ENCODE measurements at regions not wholly inside any gene's neighbourhood (a gene's known extent, or its start where the extent isn't known, plus 50 kb on each side); places are given as distances from the start of the nearest gene placed in this dataset.

DNA sequence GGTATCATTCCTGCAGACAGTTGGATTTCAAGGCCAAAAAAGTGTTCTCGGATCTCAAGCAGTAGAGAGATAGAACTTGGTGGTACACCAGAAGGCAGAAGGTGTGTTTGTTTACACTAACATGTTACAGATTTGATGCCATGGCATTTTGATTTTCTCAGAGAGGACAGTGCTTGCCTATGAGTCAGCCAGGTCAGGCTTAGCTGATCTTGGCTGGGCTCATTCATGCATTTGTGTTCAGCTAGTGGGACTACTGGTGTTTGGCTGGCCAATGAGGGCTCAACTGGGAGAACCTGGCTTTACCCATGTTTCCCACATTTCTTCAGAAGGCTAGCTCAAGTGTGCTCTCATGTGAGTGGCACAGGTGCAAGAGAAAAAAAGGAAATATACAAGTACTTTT lies 162.0 kb downstream of the C1D start:
- no peak overlapping the region for H3K4me3 ChIP-seq (replicated peaks in 1 of 3; ENCODE audit: insufficient read depth in 1 of 3, low read depth in 1 of 3, low read length in 3 of 3)
- H3K9ac ChIP-seq (replicated peaks; ENCODE audit: extremely low read depth, insufficient read depth, low read length), result no peak overlapping the region
- no peak overlapping the region for H2AFZ ChIP-seq (ENCODE audit: low read depth, low read length)
- H3K4me1 ChIP-seq (ENCODE audit: control insufficient read depth, extremely low read depth, insufficient read depth, low read length), result no peaks in the 10 kb centered on the region
- dilution Hi-C loops (cut with MboI; ENCODE audit: extremely low pct_ligation_motif_present, low sequenced_read_pairs) (no loop called here), intact Hi-C loops (cut with micrococcal nuclease) (no loop called here)
- no peaks in the 10 kb centered on the region for H3K79me2 ChIP-seq (ENCODE audit: control insufficient read depth, insufficient read depth, low read length)
- H3K27ac ChIP-seq (ENCODE audit: insufficient read depth, low read depth, low read length), result no peak overlapping the region
- DNase-seq (ENCODE audit: low read depth, low spot score), result no peak
- no peaks in the 10 kb centered on the region for H3K27me3 ChIP-seq (ENCODE audit: control insufficient read depth in 2 of 2, insufficient read depth in 2 of 2, low read length in 2 of 2)
- H3K4me2 ChIP-seq (ENCODE audit: insufficient read depth, low read length), result no peak overlapping the region
- TF ChIP-seq GATA2 (IDR thresholded peaks at IDR 0.05; ENCODE audit: insufficient read depth, insufficient read length, low read depth, low read length), result no peak
- no peak for TF ChIP-seq JUN (IDR thresholded peaks at IDR 0.05; ENCODE audit: borderline replicate concordance, insufficient read depth, insufficient read length, low read depth)
- no peak for TF ChIP-seq EZH2 (IDR thresholded peaks at IDR 0.05; ENCODE audit: borderline replicate concordance, low read depth, low read length, severe bottlenecking)
- TF ChIP-seq POLR2A (IDR thresholded peaks at IDR 0.05; ENCODE audit: low read depth, low read length), result no peak
- TF ChIP-seq POLR2AphosphoS5 (IDR thresholded peaks at IDR 0.05; ENCODE audit: insufficient read depth, low read depth, low read length), result no peak
- TF ChIP-seq, protein P1, sequence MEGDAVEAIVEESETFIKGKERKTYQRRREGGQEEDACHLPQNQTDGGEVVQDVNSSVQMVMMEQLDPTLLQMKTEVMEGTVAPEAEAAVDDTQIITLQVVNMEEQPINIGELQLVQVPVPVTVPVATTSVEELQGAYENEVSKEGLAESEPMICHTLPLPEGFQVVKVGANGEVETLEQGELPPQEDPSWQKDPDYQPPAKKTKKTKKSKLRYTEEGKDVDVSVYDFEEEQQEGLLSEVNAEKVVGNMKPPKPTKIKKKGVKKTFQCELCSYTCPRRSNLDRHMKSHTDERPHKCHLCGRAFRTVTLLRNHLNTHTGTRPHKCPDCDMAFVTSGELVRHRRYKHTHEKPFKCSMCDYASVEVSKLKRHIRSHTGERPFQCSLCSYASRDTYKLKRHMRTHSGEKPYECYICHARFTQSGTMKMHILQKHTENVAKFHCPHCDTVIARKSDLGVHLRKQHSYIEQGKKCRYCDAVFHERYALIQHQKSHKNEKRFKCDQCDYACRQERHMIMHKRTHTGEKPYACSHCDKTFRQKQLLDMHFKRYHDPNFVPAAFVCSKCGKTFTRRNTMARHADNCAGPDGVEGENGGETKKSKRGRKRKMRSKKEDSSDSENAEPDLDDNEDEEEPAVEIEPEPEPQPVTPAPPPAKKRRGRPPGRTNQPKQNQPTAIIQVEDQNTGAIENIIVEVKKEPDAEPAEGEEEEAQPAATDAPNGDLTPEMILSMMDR (IDR thresholded peaks at IDR 0.05; ENCODE audit: extremely low read depth in 1 of 2, insufficient read depth in 1 of 2, low read depth in 1 of 2, low read length in 2 of 2), result no peak
- ChIA-PET POLR2A (no interaction called here), CTCF (no interaction called here)
- H3K9me1 ChIP-seq (replicated peaks; ENCODE audit: control insufficient read depth, extremely low read depth, insufficient read depth, low read length), result no peaks in the 10 kb centered on the region
- FAIRE-seq, result no peak
- no peaks in the 10 kb centered on the region for H4K20me1 ChIP-seq (replicated peaks; ENCODE audit: control insufficient read depth, extremely low read depth, insufficient read depth, low read length)
- no peaks in the 10 kb centered on the region for H3K9me3 ChIP-seq (replicated peaks; ENCODE audit: control insufficient read depth, insufficient read depth, low read length)
- H3K36me3 ChIP-seq (ENCODE audit: control insufficient read depth in 2 of 2, extremely low read depth in 1 of 2, insufficient read depth in 2 of 2, low read length in 2 of 2), result no peaks in the 10 kb centered on the region
- no TSS peak for BruUV-seq (replicated peaks)

DNA sequence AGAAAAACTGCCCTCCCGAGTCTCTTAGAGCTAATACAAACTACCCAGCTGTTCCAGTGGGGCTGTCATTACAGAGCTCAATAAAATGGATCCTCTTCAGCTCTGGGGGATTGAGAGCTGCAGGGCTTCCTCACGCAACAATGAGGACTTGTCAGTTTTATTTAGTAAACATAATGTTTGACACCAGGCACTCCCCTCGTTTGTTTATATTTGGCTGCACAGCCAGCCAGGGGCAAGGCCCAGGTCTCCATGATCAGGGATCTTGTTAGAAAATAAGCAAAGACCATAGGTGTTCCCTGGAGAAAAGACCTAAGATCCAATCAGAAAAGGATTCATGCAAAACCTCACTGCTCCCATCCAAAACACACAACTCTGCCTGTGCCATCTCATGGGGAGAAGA lies 158.2 kb downstream of the C1D start:
- Histone ChIP-seq H3K9ac (replicated peaks; ENCODE audit: extremely low read depth, insufficient read depth, low read length) (no peak overlapping the region), H3K27ac (ENCODE audit: insufficient read depth, low read depth, low read length) (no peak overlapping the region), H4K20me1 (replicated peaks; ENCODE audit: control insufficient read depth, extremely low read depth, insufficient read depth, low read length) (no peaks in the 10 kb centered on the region), H3K4me2 (ENCODE audit: insufficient read depth, low read length) (no peak overlapping the region), H3K4me3 (replicated peaks in 1 of 3; ENCODE audit: insufficient read depth in 1 of 3, low read depth in 1 of 3, low read length in 3 of 3) (no peak overlapping the region), H3K27me3 (ENCODE audit: control insufficient read depth in 2 of 2, insufficient read depth in 2 of 2, low read length in 2 of 2) (no peaks in the 10 kb centered on the region), H3K36me3 (ENCODE audit: control insufficient read depth in 2 of 2, extremely low read depth in 1 of 2, insufficient read depth in 2 of 2, low read length in 2 of 2) (no peaks in the 10 kb centered on the region), H3K9me3 (replicated peaks; ENCODE audit: control insufficient read depth, insufficient read depth, low read length) (no peaks in the 10 kb centered on the region), H3K4me1 (ENCODE audit: control insufficient read depth, extremely low read depth, insufficient read depth, low read length) (no peaks in the 10 kb centered on the region), H2AFZ (ENCODE audit: low read depth, low read length) (no peak overlapping the region), H3K79me2 (ENCODE audit: control insufficient read depth, insufficient read depth, low read length) (no peaks in the 10 kb centered on the region), H3K9me1 (replicated peaks; ENCODE audit: control insufficient read depth, extremely low read depth, insufficient read depth, low read length) (no peaks in the 10 kb centered on the region)
- POLR2A ChIA-PET, result no interaction called here
- DNase-seq (ENCODE audit: low read depth, low spot score), result no peak
- dilution Hi-C loops (cut with MboI; ENCODE audit: extremely low pct_ligation_motif_present, low sequenced_read_pairs) (no loop called here), intact Hi-C loops (cut with micrococcal nuclease) (no loop called here)
- no TSS peak for BruUV-seq (replicated peaks)
- TF ChIP-seq EZH2 (IDR thresholded peaks at IDR 0.05; ENCODE audit: borderline replicate concordance, low read depth, low read length, severe bottlenecking), result no peak
- no peak for TF ChIP-seq FOS (IDR thresholded peaks at IDR 0.05; ENCODE audit: borderline replicate concordance, insufficient read depth, low read length)
- no peak for TF ChIP-seq POLR2A (IDR thresholded peaks at IDR 0.05; ENCODE audit: low read depth, low read length)
- no peak for TF ChIP-seq JUN (IDR thresholded peaks at IDR 0.05; ENCODE audit: borderline replicate concordance, insufficient read depth, insufficient read length, low read depth)
- TF ChIP-seq, protein P1 (IDR thresholded peaks at IDR 0.05; ENCODE audit: extremely low read depth in 1 of 2, insufficient read depth in 1 of 2, low read depth in 1 of 2, low read length in 2 of 2), result no peak
- TF ChIP-seq GATA2 (IDR thresholded peaks at IDR 0.05; ENCODE audit: insufficient read depth, insufficient read length, low read depth, low read length), result no peak
- TF ChIP-seq POLR2AphosphoS5 (IDR thresholded peaks at IDR 0.05; ENCODE audit: insufficient read depth, low read depth, low read length), result no peak
- TF ChIP-seq, protein P2, sequence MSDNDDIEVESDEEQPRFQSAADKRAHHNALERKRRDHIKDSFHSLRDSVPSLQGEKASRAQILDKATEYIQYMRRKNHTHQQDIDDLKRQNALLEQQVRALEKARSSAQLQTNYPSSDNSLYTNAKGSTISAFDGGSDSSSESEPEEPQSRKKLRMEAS (IDR thresholded peaks at IDR 0.05; ENCODE audit: insufficient read depth, insufficient read length), result no peak
- TF ChIP-seq MYC (IDR thresholded peaks at IDR 0.05; ENCODE audit: low read depth, low read length), result no peak
- CTCF ChIA-PET, result interaction anchor here (1.5 kb wide), 1 partner anchor 12 kb away, joined by 4 read pairs; no protein-coding TSS in a partner anchor
- no peak for FAIRE-seq
